DMS53 (cell line): ENCODE measurements at regions not wholly inside any gene's neighbourhood (a gene's known extent, or its start where the extent isn't known, plus 50 kb on each side); places are given as distances from the start of the nearest gene placed in this dataset.
A peak's percentile ranks its signal among the peaks of the same experiment; 100 is the strongest.
"Not testable (repeated sequence)": the region's sequence is repeated elsewhere in the genome, so short reads cannot be mapped to it uniquely, and the experiment has no call there.

ENCODE experiments used
- DNase-seq: peaks from one replicate; lab custom pipeline; 2025; lab: John Stamatoyannopoulos, UW

- no peak for DNase-seq
Observed at GRCh38 chr18:42328931-42329330, 373.9 kb downstream of the PIK3C3 start.

DNA sequence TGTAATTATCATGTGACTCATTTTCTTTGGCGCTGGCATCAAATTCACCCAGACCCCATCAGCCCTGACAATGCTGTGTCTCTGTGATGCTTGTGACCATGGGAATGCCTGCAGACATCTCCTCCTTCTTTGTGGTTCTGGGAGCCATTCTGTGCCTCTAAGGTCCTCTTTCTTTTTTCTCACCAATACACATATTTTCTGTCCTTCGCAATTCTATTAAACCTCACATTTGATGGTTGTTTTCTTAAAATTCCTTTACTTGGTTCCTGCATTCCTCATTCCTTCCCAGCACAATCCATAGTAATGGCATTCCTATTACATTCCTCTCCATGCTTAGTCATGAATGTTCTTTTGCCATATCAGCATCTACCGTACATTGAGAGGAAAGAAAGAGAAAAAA lies 375.3 kb downstream of the PIK3C3 start:
- DNase-seq, result no peak

DNA sequence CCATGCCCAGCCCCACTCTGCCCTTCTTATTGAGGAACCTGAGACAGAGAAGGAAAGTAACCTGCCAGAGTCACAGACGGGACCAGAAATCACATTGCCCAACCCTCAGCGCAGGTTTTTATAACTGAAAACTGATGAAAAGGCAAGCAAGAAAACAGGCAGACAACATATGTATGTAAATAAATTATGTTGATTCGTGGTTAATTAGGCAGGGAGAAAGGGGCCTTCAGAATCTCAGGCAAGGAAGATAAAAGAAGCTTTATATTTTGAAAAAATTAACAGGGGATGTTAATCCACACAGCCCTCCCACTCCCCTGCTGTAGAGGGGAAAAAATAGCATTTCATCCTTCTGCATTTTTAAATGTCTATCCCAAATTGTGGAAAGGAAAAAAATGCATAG lies 378.5 kb downstream of the PIK3C3 start:
- DNase-seq, result no peak

DNA sequence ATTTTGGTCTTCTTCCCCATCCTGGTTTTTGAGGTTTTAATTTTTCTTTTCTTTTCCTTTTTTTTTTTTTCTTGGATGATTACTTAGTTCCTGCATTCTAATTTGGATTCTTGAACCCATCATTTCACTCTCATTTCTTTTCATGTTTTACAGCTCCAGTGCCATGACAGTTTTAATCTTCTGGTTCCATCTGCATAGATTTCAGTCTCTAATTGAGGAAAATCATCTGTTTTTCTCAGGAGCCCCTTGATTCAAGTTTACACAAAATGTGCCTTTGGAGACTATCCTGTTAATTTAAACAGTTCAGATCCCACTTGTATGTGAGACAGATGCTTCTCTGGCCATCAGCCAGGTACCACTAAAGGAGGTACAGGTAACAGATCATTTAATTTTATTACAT lies 379.9 kb downstream of the PIK3C3 start:
- DNase-seq, result no peak

DNA sequence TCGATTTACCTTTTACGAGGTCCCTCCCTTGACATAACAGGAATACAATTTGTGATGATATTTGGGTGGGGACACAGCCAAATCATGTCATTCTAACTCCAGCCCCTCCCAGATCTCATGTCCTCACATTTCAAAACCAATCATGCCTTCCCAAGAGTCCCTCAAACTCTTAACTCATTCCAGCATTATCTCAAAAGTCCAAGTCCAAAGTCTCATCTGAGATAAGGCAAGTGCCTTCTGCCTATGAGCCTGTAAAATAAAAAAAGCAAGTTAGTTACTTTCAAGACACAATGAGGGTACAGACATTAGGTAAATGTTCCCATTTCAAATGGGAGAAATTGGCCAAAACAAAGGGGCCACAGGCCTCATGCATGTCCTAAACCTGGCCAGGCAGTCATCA lies 381.1 kb downstream of the PIK3C3 start:
- DNase-seq, result no peak

DNA sequence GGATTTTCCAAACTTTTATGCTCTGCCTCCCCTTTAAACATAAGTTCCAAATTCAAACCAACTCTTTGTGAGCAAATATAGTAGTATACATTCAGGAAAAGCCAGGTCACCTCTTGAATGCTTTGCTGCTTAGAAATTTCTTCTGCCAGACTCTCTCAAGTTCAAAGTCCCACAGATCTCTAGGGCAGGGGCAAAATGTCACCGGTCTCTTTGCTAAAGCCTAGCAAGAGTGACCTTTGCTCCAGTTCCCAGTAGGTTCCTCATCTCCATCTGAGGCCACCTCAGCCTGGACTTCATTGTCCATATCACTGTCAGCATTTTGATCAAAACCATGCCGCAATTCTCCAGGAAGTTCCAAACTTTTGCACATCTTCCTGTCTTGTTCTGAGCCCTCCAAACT lies 382.3 kb downstream of the PIK3C3 start:
- not testable (repeated sequence) for DNase-seq

- DNase-seq, result no peak
Observed at GRCh38 chr18:42338683-42339082, 383.6 kb downstream of the PIK3C3 start.

- DNase-seq, result peak; percentile 39
Observed at GRCh38 chr18:42339372-42339771, 384.3 kb downstream of the PIK3C3 start.

DNA sequence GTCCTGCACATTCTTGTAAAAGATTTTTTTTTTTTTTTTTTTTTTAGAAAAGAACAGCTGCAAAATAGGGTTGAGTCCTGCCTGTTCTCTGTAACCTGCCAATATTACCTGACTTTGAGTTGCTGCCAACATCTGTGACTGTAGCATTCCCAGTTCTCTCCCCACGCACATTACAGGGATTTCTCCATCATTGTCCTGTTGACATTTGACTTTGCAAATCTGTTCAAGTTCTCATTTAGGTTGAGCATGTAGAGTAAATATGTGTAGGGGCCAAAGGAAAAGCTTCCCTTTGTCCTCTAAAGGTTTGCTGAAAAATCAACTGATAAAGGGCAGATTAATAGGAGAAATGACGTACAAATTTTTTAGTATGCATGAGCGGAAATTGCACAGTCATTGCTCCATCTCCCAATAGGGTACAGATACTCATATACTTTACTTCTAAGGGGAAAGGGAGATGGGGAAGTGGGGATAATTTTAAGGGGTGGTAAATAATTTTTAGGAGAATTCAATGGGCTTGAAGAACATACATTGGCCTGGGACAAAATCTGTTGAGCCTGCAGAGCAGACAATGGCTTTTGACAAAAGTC lies 385.5 kb downstream of the PIK3C3 start:
- no peak for DNase-seq

DNA sequence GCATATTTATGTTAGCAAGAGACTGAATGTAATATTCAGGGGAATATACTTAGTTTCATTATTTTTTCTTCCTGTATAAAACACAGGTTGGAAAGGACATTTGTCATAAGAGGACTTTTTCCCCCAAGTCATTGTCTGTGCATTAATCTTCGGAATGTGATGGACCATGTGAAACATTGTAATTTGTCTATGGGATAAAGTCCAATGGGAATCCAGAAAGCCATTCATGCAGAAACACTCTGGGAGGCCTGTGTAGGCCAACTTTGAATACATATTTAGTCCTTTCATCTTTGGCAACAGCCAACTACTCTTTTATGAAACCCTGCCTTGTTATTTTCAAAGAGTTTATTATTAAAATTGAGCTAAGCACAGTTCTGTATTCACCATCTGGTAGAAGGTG lies 386.4 kb downstream of the PIK3C3 start:
- no peak for DNase-seq

DNA sequence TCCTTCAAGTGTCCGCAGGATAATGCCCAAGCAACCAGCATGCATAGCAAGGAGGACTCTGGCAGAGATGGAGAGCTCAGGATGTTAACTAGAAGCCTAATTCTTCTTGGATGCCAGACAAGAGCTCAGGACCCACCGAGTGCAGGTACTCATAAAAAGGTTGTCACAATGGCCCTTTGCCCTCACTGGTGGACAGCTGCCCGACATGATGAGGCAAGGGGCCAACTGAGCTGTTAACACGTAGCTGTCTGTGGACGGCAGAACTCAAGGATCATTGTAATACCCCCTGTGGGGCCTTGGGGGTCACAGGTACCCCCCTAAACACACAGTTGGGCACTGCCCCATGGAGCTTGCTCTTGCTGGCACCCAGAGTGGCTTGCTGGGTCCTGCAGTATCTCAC lies 393.7 kb downstream of the PIK3C3 start:
- no peak for DNase-seq

GRCh38 chr18:42351455-42351854 lies 396.4 kb downstream of the PIK3C3 start:
- DNase-seq, result no peak

DNA sequence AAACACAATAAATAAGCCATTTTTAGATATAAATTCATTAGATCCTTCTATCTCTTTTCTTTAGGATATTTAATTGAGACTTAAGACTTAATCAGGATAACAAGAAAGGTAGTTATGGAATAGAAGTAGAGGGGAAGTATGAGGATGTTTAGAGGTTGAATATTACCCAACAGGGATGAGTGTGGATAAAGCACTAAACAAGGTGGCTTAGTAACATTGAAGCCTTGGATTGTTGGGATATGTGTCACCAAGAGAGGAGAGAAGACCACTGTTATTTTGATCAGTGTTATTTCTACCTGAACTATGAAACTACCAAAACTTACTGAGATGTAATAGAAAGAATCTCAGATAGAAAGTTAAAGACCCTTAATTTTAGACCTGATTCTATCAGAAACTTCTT lies 405.7 kb downstream of the PIK3C3 start:
- DNase-seq, result no peak

GRCh38 chr18:42363446-42364441 lies 408.7 kb downstream of the PIK3C3 start:
- DNase-seq, result no peak

DNA sequence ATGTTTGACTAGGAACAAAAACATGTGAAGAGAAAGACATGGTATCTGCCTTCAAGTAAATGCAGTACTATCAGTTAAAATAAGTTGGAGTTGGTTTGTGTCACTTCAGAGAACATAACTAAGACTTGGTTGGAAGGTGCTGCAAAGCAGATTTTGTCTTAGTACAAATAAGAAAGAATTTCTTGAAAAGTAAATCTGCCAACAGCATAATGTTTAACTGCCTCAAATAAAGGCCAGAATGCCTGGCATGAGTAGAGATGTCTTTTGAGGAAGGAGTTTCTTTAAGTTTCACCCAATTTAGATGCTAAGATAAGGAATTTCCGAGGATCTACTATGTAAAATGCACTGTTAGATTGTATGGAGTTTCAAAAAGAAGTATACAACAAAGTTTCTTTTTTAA lies 409.7 kb downstream of the PIK3C3 start:
- DNase-seq, result no peak

GRCh38 chr18:42365591-42365990 lies 410.6 kb downstream of the PIK3C3 start:
- DNase-seq, result no peak

DNA sequence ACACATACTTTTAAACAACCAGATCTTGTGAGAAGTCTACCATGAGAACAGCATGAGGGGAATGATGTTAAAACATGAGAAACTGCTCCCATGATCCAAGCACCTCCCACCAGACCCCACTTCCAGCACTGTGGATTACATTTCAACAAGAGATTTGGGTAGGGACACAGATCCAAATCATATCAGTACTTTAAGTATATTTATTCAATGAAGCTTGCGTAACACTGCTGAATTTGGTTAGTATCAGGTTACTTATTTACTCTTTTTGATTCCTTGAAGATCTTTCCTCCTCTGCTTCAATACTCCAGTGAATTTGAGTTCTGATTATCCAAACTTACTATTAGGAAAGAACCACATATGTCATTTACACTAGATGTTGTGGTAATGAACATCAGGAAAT lies 418.6 kb downstream of the PIK3C3 start:
- DNase-seq, result peak; percentile 25

DNA sequence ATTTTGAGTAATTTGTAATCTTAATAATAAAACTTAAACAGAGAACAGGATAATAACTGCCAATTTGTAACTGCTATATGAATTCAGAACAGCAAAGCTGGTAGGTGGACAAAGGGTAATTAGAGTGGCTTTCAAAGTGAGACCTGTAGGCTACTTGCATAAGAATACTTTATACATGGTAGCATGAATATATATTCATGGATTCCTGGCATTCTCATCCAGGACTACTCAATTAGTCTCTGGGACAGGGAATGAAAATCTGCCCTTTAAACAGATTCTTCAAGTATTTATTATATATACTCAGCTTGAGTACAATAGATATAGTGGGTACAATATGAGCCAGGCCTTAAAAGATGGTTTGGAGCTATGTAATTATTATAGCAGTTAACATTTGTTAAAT lies 419.9 kb downstream of the PIK3C3 start:
- DNase-seq, result no peak

DNA sequence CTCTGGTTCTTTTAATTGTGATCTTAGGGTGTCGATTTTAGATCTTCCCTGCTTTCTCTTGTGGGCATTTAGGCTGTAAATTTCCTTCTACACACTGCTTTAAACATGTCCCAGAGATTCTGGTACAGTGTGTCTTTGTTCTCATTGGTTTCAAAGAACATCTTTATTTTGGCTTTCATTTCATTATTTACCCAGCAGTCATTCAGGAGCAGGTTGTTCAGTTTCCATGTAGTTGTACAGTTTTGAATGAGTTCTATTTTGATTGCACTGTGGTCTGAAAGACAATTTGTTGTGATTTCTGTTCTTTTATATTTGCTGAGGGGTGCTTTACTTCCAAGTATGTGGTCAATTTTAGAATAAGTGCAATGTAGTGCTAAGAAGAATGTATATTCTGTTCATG lies 423.8 kb downstream of the PIK3C3 start:
- not testable (repeated sequence) for DNase-seq

GRCh38 chr18:42381236-42381635 lies 426.2 kb downstream of the PIK3C3 start:
- not testable (repeated sequence) for DNase-seq

- peak; percentile 44 for DNase-seq
Observed at GRCh38 chr18:42392416-42392815, 437.4 kb downstream of the PIK3C3 start.

GRCh38 chr18:42392926-42393325 lies 437.9 kb downstream of the PIK3C3 start:
- DNase-seq, result no peak

- DNase-seq, result no peak
Observed at GRCh38 chr18:42394238-42394637, 439.2 kb downstream of the PIK3C3 start.
